GM12872 (cell line): ENCODE measurements at regions not wholly inside any gene's neighbourhood (a gene's known extent, or its start where the extent isn't known, plus 50 kb on each side); places are given as distances from the start of the nearest gene placed in this dataset.

ENCODE experiments used
- CTCF ChIP-seq: IDR thresholded peaks from 3 replicates; pipeline ENCODE4 v1.5.1; 2011; ENCODE audit warnings: low read depth, mild to moderate bottlenecking, low read length, moderate library complexity; ENCODE audit not compliant: insufficient read depth

- TF ChIP-seq CTCF, result no peak
Observed at GRCh38 chr3:8001307-8001706, 500.3 kb upstream of the LMCD1 start.

GRCh38 chr3:8001712-8002111 is 499.9 kb upstream of the LMCD1 start:
- TF ChIP-seq CTCF, result no peak

- TF ChIP-seq CTCF, result no peak
Observed at GRCh38 chr3:8011902-8012301, 489.7 kb upstream of the LMCD1 start.

- no peak for TF ChIP-seq CTCF
Observed at GRCh38 chr3:8020047-8020841, 481.4 kb upstream of the LMCD1 start.

- no peak for TF ChIP-seq CTCF
Observed at GRCh38 chr3:8027954-8028353, 473.7 kb upstream of the LMCD1 start.

GRCh38 chr3:8050283-8050682 is 451.3 kb upstream of the LMCD1 start:
- no peak for TF ChIP-seq CTCF

- no peak for TF ChIP-seq CTCF
Observed at GRCh38 chr3:8052659-8053058, 449.0 kb upstream of the LMCD1 start.
